WTC11 (cell line): ENCODE measurements at regions not wholly inside any gene's neighbourhood (a gene's known extent, or its start where the extent isn't known, plus 50 kb on each side); places are given as distances from the start of the nearest gene placed in this dataset.

Source experiments
- ATAC-seq: fragments of 200-7000 bp; cut with Tn5 transposase; 2 replicates; pipeline ENCODE4 v1.10.0; 2021; ENCODE audit warnings: mild to moderate bottlenecking, moderate library complexity
- CTCF ChIA-PET: fragments of 300-600 bp; sonication (Branson Sonifier 250); formaldehyde crosslinking; loops from one replicate; lab custom pipeline; 2021; ENCODE audit warnings: antibody characterized with exemption; lab: Charles Lee
- POLR2A ChIA-PET: fragments of 350-600 bp; sonication (Branson Sonifier 250); formaldehyde crosslinking; loops from one replicate; lab custom pipeline; 2021; ENCODE audit warnings: antibody characterized with exemption; lab: Charles Lee
- DNase-seq: peaks from one replicate; pipeline ENCODE4 v3.0.0; 2021; ENCODE audit warnings: low spot score
- H3K27ac Mint-ChIP-seq: 2 replicates; pipeline ENCODE4 v1.8.0; 2021; ENCODE audit warnings: mixed read lengths
- H3K27me3 Mint-ChIP-seq: 2 replicates; pipeline ENCODE4 v1.8.0; 2021; ENCODE audit warnings: low read depth, mild to moderate bottlenecking, moderate library complexity, mixed read lengths
- H3K36me3 Mint-ChIP-seq: 2 replicates; pipeline ENCODE4 v1.8.0; 2021; ENCODE audit warnings: mixed read lengths
- H3K4me1 Mint-ChIP-seq: 2 replicates; pipeline ENCODE4 v1.8.0; 2022; ENCODE audit warnings: mixed read lengths
- H3K4me3 Mint-ChIP-seq: 2 replicates; pipeline ENCODE4 v1.8.0; 2021; ENCODE audit warnings: mild to moderate bottlenecking, moderate library complexity, mixed read lengths
- H3K9me3 Mint-ChIP-seq: 2 replicates; pipeline ENCODE4 v1.8.0; 2021; ENCODE audit warnings: mixed read lengths
- CDX4 ChIP-seq: fragments of 250-450 bp; sonication (Bioruptor Pico); IDR thresholded peaks from 2 replicates; pipeline ENCODE4 v1.9.0; 2021; ENCODE audit warnings: moderate library complexity, mild to moderate bottlenecking, inconsistent platforms, borderline replicate concordance
- CREB1 ChIP-seq: sonication (generic); formaldehyde crosslinking; IDR thresholded peaks from 2 replicates; pipeline ENCODE4 v1.8.0; 2023; ENCODE audit warnings: mild to moderate bottlenecking, missing genetic modification reagents
- CTCF ChIP-seq: fragments of 200-600 bp; IDR thresholded peaks from 2 replicates; pipeline ENCODE4 v1.8.0; 2022; ENCODE audit warnings: antibody characterized with exemption
- GRHL2 ChIP-seq: fragments of 250-450 bp; sonication (Bioruptor Pico); IDR thresholded peaks from 2 replicates; pipeline ENCODE4 v1.8.0; 2022; ENCODE audit warnings: mild to moderate bottlenecking, moderate library complexity; ENCODE audit not compliant: insufficient replicate concordance, severe bottlenecking
- JUN ChIP-seq: sonication (generic); formaldehyde crosslinking; IDR thresholded peaks from 2 replicates; pipeline ENCODE4 v1.8.0; 2023; ENCODE audit warnings: mild to moderate bottlenecking, missing genetic modification reagents
- MXD4 ChIP-seq: fragments of 250-450 bp; sonication (Bioruptor Pico); IDR thresholded peaks from 2 replicates; pipeline ENCODE4 v1.8.0; 2021; ENCODE audit warnings: mild to moderate bottlenecking, moderate library complexity, borderline replicate concordance
- PREB ChIP-seq: sonication (generic); formaldehyde crosslinking; IDR thresholded peaks from 2 replicates; pipeline ENCODE4 v1.8.1; 2022; ENCODE audit warnings: mild to moderate bottlenecking, missing genetic modification reagents, moderate library complexity, borderline replicate concordance
- PRRX2 ChIP-seq: fragments of 250-450 bp; sonication (Bioruptor Pico); IDR thresholded peaks from 2 replicates; pipeline ENCODE4 v1.8.0; 2021; ENCODE audit warnings: mild to moderate bottlenecking
- ZBTB21 ChIP-seq: sonication (generic); formaldehyde crosslinking; IDR thresholded peaks from 2 replicates; pipeline ENCODE4 v1.8.1; 2023; ENCODE audit warnings: mild to moderate bottlenecking, missing genetic modification reagents, borderline replicate concordance
- ZBTB43 ChIP-seq: sonication (generic); formaldehyde crosslinking; IDR thresholded peaks from 2 replicates; pipeline ENCODE4 v1.8.1; 2023; ENCODE audit warnings: mild to moderate bottlenecking, missing genetic modification reagents
- ZNF138 ChIP-seq: sonication (generic); formaldehyde crosslinking; conservative IDR thresholded peaks from 2 replicates; pipeline ENCODE4 v1.8.1; 2022; ENCODE audit warnings: mild to moderate bottlenecking, moderate library complexity, missing genetic modification reagents
- ZNF219 ChIP-seq: sonication (generic); formaldehyde crosslinking; IDR thresholded peaks from 2 replicates; pipeline ENCODE4 v1.8.0; 2023; ENCODE audit warnings: missing genetic modification reagents, mild to moderate bottlenecking, borderline replicate concordance
- ZNF416 ChIP-seq: fragments of 250-450 bp; sonication (Bioruptor Pico); IDR thresholded peaks from 2 replicates; pipeline ENCODE4 v1.9.0; 2021; ENCODE audit warnings: mild to moderate bottlenecking, inconsistent platforms
- ZNF425 ChIP-seq: fragments of 250-450 bp; sonication (Bioruptor Pico); conservative IDR thresholded peaks from 2 replicates; pipeline ENCODE4 v1.9.0; 2021; ENCODE audit warnings: mild to moderate bottlenecking

- TF ChIP-seq ZNF425 (CRISPR knock-in tag) (no peak), ZBTB21 (no peak)
Measured at GRCh38 chr4:81353861-81354260, 117.8 kb downstream of the RASGEF1B start (continued).

GRCh38 chr4:81352446-81352835 lies 119.3 kb downstream of the RASGEF1B start:
- TF ChIP-seq ZNF138 (CRISPR knock-in tag) (no peak), GRHL2 (CRISPR knock-in tag) (no peak)
- Mint-ChIP-seq H3K36me3 (no peaks in the 10 kb centered on the region), H3K27ac (no peak overlapping the region), H3K4me3 (no peak overlapping the region), H3K27me3 (no peaks in the 10 kb centered on the region), H3K4me1 (peaks cover 6% of the 10 kb centered on the region), H3K9me3 (peaks cover 4% of the 10 kb centered on the region; the same call in 1 of the 2 replicates)
- ATAC-seq (no peak), DNase-seq (no peak)
- POLR2A ChIA-PET = interaction anchor here (1.2 kb wide), 1 partner anchor 283 kb away, joined by 3 read pairs; no protein-coding TSS in a partner anchor
- CTCF ChIA-PET = interaction anchor here (0.7 to 2.7 kb wide), 14 partner anchors 19 to 932 kb away, joined by 3 to 52 read pairs (median 4); partner anchors contain the start of gene BMP3

GRCh38 chr4:81351654-81352445 lies 119.9 kb downstream of the RASGEF1B start:
- ATAC-seq (peak; percentile 94), DNase-seq (peak; percentile 85)
- Mint-ChIP-seq H3K36me3 (no peaks in the 10 kb centered on the region), H3K27ac (no peak overlapping the region), H3K27me3 (no peaks in the 10 kb centered on the region), H3K4me3 (no peak overlapping the region), H3K9me3 (peaks cover under 1% of the 10 kb centered on the region; the same call in 1 of the 2 replicates), H3K4me1 (peaks cover 6% of the 10 kb centered on the region)
- ChIA-PET CTCF (interaction anchor here (0.6 to 2.7 kb wide), 39 partner anchors 8 to 933 kb away, joined by 3 to 52 read pairs (median 4); partner anchors contain the start of genes BMP3, PRKG2 and RASGEF1B), POLR2A (interaction anchor here (1.2 kb wide), 1 partner anchor 282 kb away, joined by 3 read pairs; no protein-coding TSS in a partner anchor)
- TF ChIP-seq CREB1 (no peak), MXD4 (no peak), CTCF (peak; percentile 82), PREB (CRISPR knock-in tag) (no peak), ZBTB43 (CRISPR knock-in tag) (no peak), ZNF416 (CRISPR knock-in tag) (no peak), PRRX2 (CRISPR knock-in tag) (no peak)

GRCh38 chr4:81350040-81350439 lies 121.7 kb downstream of the RASGEF1B start:
- POLR2A ChIA-PET = no interaction called here
- CTCF ChIA-PET = interaction anchor here (2.1 kb wide), 1 partner anchor 28 kb away, joined by 10 read pairs; no protein-coding TSS in a partner anchor
- DNase-seq (no peak), ATAC-seq (no peak)
- no peaks in the 10 kb centered on the region for H3K27me3 Mint-ChIP-seq
- no peak overlapping the region for H3K27ac Mint-ChIP-seq
- TF ChIP-seq ZNF219 (CRISPR knock-in tag) (no peak), JUN (CRISPR knock-in tag) (no peak), ZNF416 (CRISPR knock-in tag) (no peak), CDX4 (no peak), ZNF138 (CRISPR knock-in tag) (no peak)
- no peak overlapping the region for H3K4me3 Mint-ChIP-seq
- H3K36me3 Mint-ChIP-seq = no peaks in the 10 kb centered on the region
- H3K4me1 Mint-ChIP-seq = peaks cover 6% of the 10 kb centered on the region
- no peaks in the 10 kb centered on the region for H3K9me3 Mint-ChIP-seq
